GM19240 (cell line): ENCODE measurements at regions not wholly inside any gene's neighbourhood (a gene's known extent, or its start where the extent isn't known, plus 50 kb on each side); places are given as distances from the start of the nearest gene placed in this dataset.
"Not testable (repeated sequence)": the region's sequence is repeated elsewhere in the genome, so short reads cannot be mapped to it uniquely, and the experiment has no call there.

ENCODE experiments used
- DNase-seq: peaks from one replicate; pipeline ENCODE4 v3.0.0; 2011; ENCODE audit warnings: low spot score; ENCODE audit not compliant: insufficient read length

- no peak for DNase-seq
These were observed 152.2 kb upstream of the TRPM3 start for GRCh38 chr9:71273613-71274012.

- no peak for DNase-seq
These were observed 150.2 kb upstream of the TRPM3 start for GRCh38 chr9:71271602-71272001.

- no peak for DNase-seq
These were observed 149.1 kb upstream of the TRPM3 start for GRCh38 chr9:71270554-71270953.

GRCh38 chr9:71269859-71270258 is 148.4 kb upstream of the TRPM3 start:
- DNase-seq: no peak

- no peak for DNase-seq
These were observed 147.6 kb upstream of the TRPM3 start for GRCh38 chr9:71268871-71269635.

GRCh38 chr9:71263451-71263850 is 142.0 kb upstream of the TRPM3 start:
- no peak for DNase-seq

- not testable (repeated sequence) for DNase-seq
These were observed 139.0 kb upstream of the TRPM3 start for GRCh38 chr9:71260419-71260818.

- no peak for DNase-seq
These were observed 133.3 kb upstream of the TRPM3 start for GRCh38 chr9:71254592-71255277.

- no peak for DNase-seq
These were observed 131.6 kb upstream of the TRPM3 start for GRCh38 chr9:71253011-71253410.

- DNase-seq: no peak
These were observed 129.2 kb upstream of the TRPM3 start for GRCh38 chr9:71250581-71250980.

GRCh38 chr9:71249729-71250317 is 128.4 kb upstream of the TRPM3 start:
- no peak for DNase-seq

GRCh38 chr9:71245651-71246050 is 124.2 kb upstream of the TRPM3 start:
- no peak for DNase-seq

- DNase-seq: no peak
These were observed 122.5 kb upstream of the TRPM3 start for GRCh38 chr9:71243951-71244350.

- no peak for DNase-seq
These were observed 120.7 kb upstream of the TRPM3 start for GRCh38 chr9:71242081-71242480.

- DNase-seq: no peak
These were observed 115.6 kb upstream of the TRPM3 start for GRCh38 chr9:71237051-71237450.

- DNase-seq: no peak
These were observed 112.2 kb upstream of the TRPM3 start for GRCh38 chr9:71233646-71234045.

- DNase-seq: no peak
These were observed 102.6 kb upstream of the TRPM3 start for GRCh38 chr9:71223953-71224538.

GRCh38 chr9:71218774-71219173 is 97.4 kb upstream of the TRPM3 start:
- DNase-seq: no peak

- DNase-seq: no peak
These were observed 92.2 kb upstream of the TRPM3 start for GRCh38 chr9:71213633-71214032.

GRCh38 chr9:71210326-71210725 is 88.9 kb upstream of the TRPM3 start:
- no peak for DNase-seq

- no peak for DNase-seq
These were observed 88.5 kb upstream of the TRPM3 start for GRCh38 chr9:71209890-71210289.

- DNase-seq: no peak
These were observed 81.5 kb upstream of the TRPM3 start for GRCh38 chr9:71202931-71203330.
